Stimulated activated CD8-positive, alpha-beta memory T cell treated with anti-CD3 and anti-CD28 coated beads, Interleukin-2, amount 100 ng/mL, for 48 hours (primary cell): ENCODE measurements at regions not wholly inside any gene's neighbourhood (a gene's known extent, or its start where the extent isn't known, plus 50 kb on each side); places are given as distances from the start of the nearest gene placed in this dataset.

Source experiments
- DNase-seq, 2 donors: peaks; one replicate each; pipeline ENCODE4 v3.0.0-alpha.2; 2020; ENCODE audit warnings: low read depth in 2 of 2

GRCh38 chr9:107732781-107733522, 243.4 kb upstream of the KLF4 start:
- DNase-seq, result no peak

GRCh38 chr9:107731115-107731762, 241.7 kb upstream of the KLF4 start:
- DNase-seq, result no peak

GRCh38 chr9:107730666-107731065, 241.1 kb upstream of the KLF4 start:
- DNase-seq, result no peak

GRCh38 chr9:107727086-107727780, 237.7 kb upstream of the KLF4 start:
- no peak for DNase-seq

- no peak for DNase-seq
Observed at GRCh38 chr9:107723015-107723414, 233.4 kb upstream of the KLF4 start.

- DNase-seq, result no peak
Observed at GRCh38 chr9:107721705-107722245, 232.2 kb upstream of the KLF4 start.

- no peak for DNase-seq
Observed at GRCh38 chr9:107720501-107720900, 230.9 kb upstream of the KLF4 start.

GRCh38 chr9:107717529-107718314, 228.2 kb upstream of the KLF4 start:
- no peak for DNase-seq

- no peak for DNase-seq
Observed at GRCh38 chr9:107715740-107716139, 226.2 kb upstream of the KLF4 start.

GRCh38 chr9:107713470-107713869, 223.9 kb upstream of the KLF4 start:
- no peak for DNase-seq

- DNase-seq, result no peak
Observed at GRCh38 chr9:107712390-107712789, 222.8 kb upstream of the KLF4 start.

- DNase-seq, result no peak
Observed at GRCh38 chr9:107711542-107711941, 222.0 kb upstream of the KLF4 start.

GRCh38 chr9:107710953-107711352, 221.4 kb upstream of the KLF4 start:
- DNase-seq, result no peak

- no peak for DNase-seq
Observed at GRCh38 chr9:107710546-107710945, 221.0 kb upstream of the KLF4 start.

GRCh38 chr9:107708791-107709190, 219.2 kb upstream of the KLF4 start:
- no peak for DNase-seq

- no peak for DNase-seq
Observed at GRCh38 chr9:107707915-107708441, 218.4 kb upstream of the KLF4 start.

GRCh38 chr9:107707428-107707837, 217.9 kb upstream of the KLF4 start:
- no peak for DNase-seq

- DNase-seq, result no peak
Observed at GRCh38 chr9:107706701-107707427, 217.3 kb upstream of the KLF4 start.

GRCh38 chr9:107705521-107705920, 216.0 kb upstream of the KLF4 start:
- DNase-seq, result no peak

- DNase-seq, result no peak
Observed at GRCh38 chr9:107704774-107705173, 215.2 kb upstream of the KLF4 start.

- no peak for DNase-seq
Observed at GRCh38 chr9:107703651-107704050, 214.1 kb upstream of the KLF4 start.
